Ovary (tissue), 7 donors: ENCODE measurements at regions not wholly inside any gene's neighbourhood (a gene's known extent, or its start where the extent isn't known, plus 50 kb on each side); places are given as distances from the start of the nearest gene placed in this dataset.

Source experiments
- DNase-seq, 5 donors: peaks; one replicate each; pipeline ENCODE4 v3.0.0-alpha.2; 2019 to 2020
- H3K27ac ChIP-seq, 2 donors: fragments of 200-600 bp; one replicate each; pipeline versions ENCODE4 v1.5.1 to v1.8.0; 2019 to 2022
- H3K27me3 ChIP-seq: fragments of 200-600 bp; one replicate; pipeline ENCODE4 v1.8.0; 2022
- H3K36me3 ChIP-seq: fragments of 200-600 bp; sonication (generic); one replicate; pipeline ENCODE4 v1.5.1; 2019
- H3K4me1 ChIP-seq: one replicate; pipeline ENCODE4 v1.8.1; 2013; ENCODE audit warnings: mild to moderate bottlenecking, moderate library complexity; ENCODE audit not compliant: insufficient read depth
- H3K4me3 ChIP-seq: fragments of 200-600 bp; sonication (generic); one replicate; pipeline ENCODE4 v1.5.1; 2017
- H3K9me3 ChIP-seq, 2 donors: fragments of 200-600 bp in 1 of 2; sonication (generic) in 1 of 2; one replicate each; pipeline versions ENCODE4 v1.5.1 to v1.8.1; 2013 to 2019; ENCODE audit warnings: mild to moderate bottlenecking in 1 of 2, moderate library complexity in 1 of 2
- CTCF ChIP-seq, 3 donors: fragments of 450-650 bp in 2 of 3; fragments of 200-600 bp in 1 of 3; IDR thresholded peaks; one replicate each; pipeline versions ENCODE4 v1.5.1 to v1.8.0; 2016 to 2022; ENCODE audit warnings: antibody characterized with exemption in 3 of 3, mild to moderate bottlenecking in 1 of 3
- EP300 ChIP-seq: sonication (generic); formaldehyde crosslinking; IDR thresholded peaks from one replicate; pipeline ENCODE4 v1.6.1; 2017; ENCODE audit warnings: antibody characterized with exemption
- POLR2A ChIP-seq: fragments of 450-650 bp; IDR thresholded peaks from one replicate; pipeline ENCODE4 v1.6.1; 2017; ENCODE audit warnings: antibody characterized with exemption, mild to moderate bottlenecking, moderate library complexity
- WGBS, 3 donors: extraction: QIAGEN DNeasy Blood & Tissue Kit in 1 of 3; methylation state at CpG; one replicate each; pipeline versions ENCODE4 v1.1.5 to v1.1.7; 2013 to 2017; 5-methylcytosine and 5-hydroxymethylcytosine counted together
- intact Hi-C, 4 donors: fragments of 100-400 bp; cut with DNase I; formaldehyde crosslinking; loops; one replicate each; pipeline versions ENCODE4 v1.11.0 to v1.15.1; 2022 to 2023
- donor health status: DM: no; HTN: no; CAD: no; lungs with moderate emphysema.
- donor health status: DM: no; HTN: no; CAD: no.
- donor health status: Bipolar disorder and iron deficiency.
- donor health status: DM: no; HTN: no; CAD: no.
- donor health status: DM: yes; HTN: yes; CAD: no.

GRCh38 chr12:91561301-91561957 is 378.8 kb upstream of the DCN start:
- Histone ChIP-seq H3K4me3 (no peak overlapping the region), H3K36me3 (no peaks in the 10 kb centered on the region), H3K9me3 (no peaks in the 10 kb centered on the region), H3K27me3 (no peaks in the 10 kb centered on the region), H3K27ac (no peak overlapping the region), H3K4me1 (no peaks in the 10 kb centered on the region)
- WGBS, 3 donors = 58 to 75% (median 67%) methylated on average over 3 of the region's 3 CpGs
- intact Hi-C loops = no loop called here
- TF ChIP-seq EP300 (no peak), CTCF (IDR thresholded peaks at IDR 0.05) (no peak), POLR2A (no peak)
- no peak for DNase-seq

- intact Hi-C loops = no loop called here
These were observed 374.3 kb upstream of the DCN start for GRCh38 chr12:91556909-91557308.

GRCh38 chr12:91555436-91556415 is 373.1 kb upstream of the DCN start:
- Histone ChIP-seq H3K36me3 (no peaks in the 10 kb centered on the region), H3K4me3 (no peak overlapping the region), H3K4me1 (no peaks in the 10 kb centered on the region), H3K27me3 (no peaks in the 10 kb centered on the region), H3K9me3 (no peaks in the 10 kb centered on the region), H3K27ac (no peak overlapping the region)
- DNase-seq = no peak
- no peak for TF ChIP-seq CTCF (IDR thresholded peaks at IDR 0.05)
- no peak for TF ChIP-seq EP300
- no peak for TF ChIP-seq POLR2A
- WGBS, 3 donors = 31 to 44% (median 37%) methylated on average over 7 of the region's 7 CpGs
- intact Hi-C loops = no loop called here

More at GRCh38 chr12:91556909-91557308, 374.3 kb upstream of the DCN start:
- Histone ChIP-seq H3K27me3 (no peaks in the 10 kb centered on the region), H3K27ac (no peak overlapping the region), H3K4me3 (no peak overlapping the region), H3K9me3 (no peaks in the 10 kb centered on the region), H3K4me1 (no peaks in the 10 kb centered on the region), H3K36me3 (no peaks in the 10 kb centered on the region)
- no peak for TF ChIP-seq CTCF (IDR thresholded peaks at IDR 0.05)
- TF ChIP-seq EP300 = no peak
- no peak for TF ChIP-seq POLR2A
- 87 to 96% (median 94%) methylated on average over 4 of the region's 4 CpGs for WGBS, 3 donors
- no peak for DNase-seq

- TF ChIP-seq POLR2A = no peak
- TF ChIP-seq CTCF (IDR thresholded peaks at IDR 0.05) = no peak
- TF ChIP-seq EP300 = no peak
- H3K27ac ChIP-seq = no peak overlapping the region
- H3K4me1 ChIP-seq = no peaks in the 10 kb centered on the region
- no peak for DNase-seq
- no peaks in the 10 kb centered on the region for H3K27me3 ChIP-seq
- H3K4me3 ChIP-seq = no peak overlapping the region
- no peaks in the 10 kb centered on the region for H3K9me3 ChIP-seq
- no peaks in the 10 kb centered on the region for H3K36me3 ChIP-seq
- intact Hi-C loops = no loop called here
- WGBS, 3 donors = 87 to 90% (median 89%) methylated on average over 8 of the region's 8 CpGs
These were observed 369.3 kb upstream of the DCN start for GRCh38 chr12:91551927-91552326.
